Parathyroid adenoma (tissue), 2 donors: ENCODE measurements at regions not wholly inside any gene's neighbourhood (a gene's known extent, or its start where the extent isn't known, plus 50 kb on each side); places are given as distances from the start of the nearest gene placed in this dataset.

Experiments
- H2AFZ ChIP-seq: fragments of 300-600 bp; sonication (generic); one replicate; pipeline ENCODE4 v1.7.0; 2017; ENCODE audit warnings: antibody characterized with exemption, mild to moderate bottlenecking
- H3K27ac ChIP-seq: fragments of 300-600 bp; sonication (generic); one replicate; pipeline ENCODE4 v1.7.0; 2017
- H3K27me3 ChIP-seq: fragments of 300-600 bp; sonication (generic); one replicate; pipeline ENCODE4 v1.7.0; 2017; ENCODE audit warnings: low read length; ENCODE audit not compliant: control insufficient read depth, insufficient read depth
- H3K36me3 ChIP-seq: fragments of 300-600 bp; sonication (generic); one replicate; pipeline ENCODE4 v1.7.0; 2017; ENCODE audit warnings: low read length; ENCODE audit not compliant: control insufficient read depth, insufficient read depth
- H3K4me1 ChIP-seq: fragments of 300-600 bp; sonication (generic); one replicate; pipeline ENCODE4 v1.7.0; 2017; ENCODE audit warnings: control low read depth
- H3K4me2 ChIP-seq: fragments of 300-600 bp; sonication (generic); one replicate; pipeline ENCODE4 v1.7.0; 2017; ENCODE audit warnings: low read length
- H3K4me3 ChIP-seq: fragments of 300-600 bp; sonication (generic); one replicate; pipeline ENCODE4 v1.7.0; 2017; ENCODE audit warnings: low read depth, low read length
- H3K79me2 ChIP-seq: fragments of 300-600 bp; sonication (generic); one replicate; pipeline ENCODE4 v1.7.0; 2017; ENCODE audit warnings: control low read depth
- H3K9ac ChIP-seq: fragments of 300-600 bp; sonication (generic); one replicate; pipeline ENCODE4 v1.7.0; 2017; ENCODE audit warnings: mild to moderate bottlenecking
- H3K9me3 ChIP-seq: fragments of 300-600 bp; sonication (generic); one replicate; pipeline ENCODE4 v1.7.0; 2017; ENCODE audit warnings: low read length; ENCODE audit not compliant: control insufficient read depth
- CTCF ChIP-seq: fragments of 300-600 bp; sonication (generic); IDR thresholded peaks from one replicate; pipeline ENCODE4 v1.7.0; 2017; ENCODE audit warnings: antibody characterized with exemption, mild to moderate bottlenecking
- donor health status: primary hyperparathyroidism.

GRCh38 chr15:93283854-93284253, 194.8 kb upstream of the RGMA start:
- Histone ChIP-seq H3K79me2 (no peaks in the 10 kb centered on the region), H3K9me3 (no peaks in the 10 kb centered on the region), H3K4me1 (no peaks in the 10 kb centered on the region), H3K27me3 (no peaks in the 10 kb centered on the region), H2AFZ (no peak overlapping the region), H3K4me2 (no peak overlapping the region), H3K27ac (no peak overlapping the region), H3K36me3 (no peaks in the 10 kb centered on the region), H3K9ac (no peak overlapping the region), H3K4me3 (no peak overlapping the region)
- TF ChIP-seq CTCF: no peak

- H3K4me1 ChIP-seq: no peaks in the 10 kb centered on the region
- no peak overlapping the region for H3K9ac ChIP-seq
- no peak overlapping the region for H3K4me3 ChIP-seq
- no peaks in the 10 kb centered on the region for H3K36me3 ChIP-seq
- no peak overlapping the region for H3K4me2 ChIP-seq
- no peaks in the 10 kb centered on the region for H3K9me3 ChIP-seq
- no peak overlapping the region for H2AFZ ChIP-seq
- no peak overlapping the region for H3K27ac ChIP-seq
- no peaks in the 10 kb centered on the region for H3K27me3 ChIP-seq
- H3K79me2 ChIP-seq: no peaks in the 10 kb centered on the region
- no peak for TF ChIP-seq CTCF
These were observed 193.8 kb upstream of the RGMA start for GRCh38 chr15:93282808-93283207.

GRCh38 chr15:93278783-93279182, 189.8 kb upstream of the RGMA start:
- H3K4me3 ChIP-seq: no peak overlapping the region
- no peaks in the 10 kb centered on the region for H3K9me3 ChIP-seq
- no peak overlapping the region for H3K9ac ChIP-seq
- no peaks in the 10 kb centered on the region for H3K36me3 ChIP-seq
- H3K79me2 ChIP-seq: no peaks in the 10 kb centered on the region
- no peak overlapping the region for H2AFZ ChIP-seq
- TF ChIP-seq CTCF: no peak
- H3K4me2 ChIP-seq: no peak overlapping the region
- no peaks in the 10 kb centered on the region for H3K27me3 ChIP-seq
- H3K27ac ChIP-seq: no peak overlapping the region
- no peaks in the 10 kb centered on the region for H3K4me1 ChIP-seq

GRCh38 chr15:93278006-93278405, 189.0 kb upstream of the RGMA start:
- Histone ChIP-seq H3K36me3 (no peaks in the 10 kb centered on the region), H3K9me3 (no peaks in the 10 kb centered on the region), H3K4me1 (no peaks in the 10 kb centered on the region), H3K4me2 (no peak overlapping the region), H3K79me2 (no peaks in the 10 kb centered on the region), H3K4me3 (no peak overlapping the region), H3K27me3 (no peaks in the 10 kb centered on the region), H2AFZ (no peak overlapping the region), H3K9ac (no peak overlapping the region), H3K27ac (no peak overlapping the region)
- TF ChIP-seq CTCF: no peak

- TF ChIP-seq CTCF: no peak
- no peaks in the 10 kb centered on the region for H3K9me3 ChIP-seq
- H3K27ac ChIP-seq: no peak overlapping the region
- H2AFZ ChIP-seq: no peak overlapping the region
- H3K4me2 ChIP-seq: no peak overlapping the region
- H3K4me3 ChIP-seq: no peak overlapping the region
- no peaks in the 10 kb centered on the region for H3K27me3 ChIP-seq
- H3K4me1 ChIP-seq: no peaks in the 10 kb centered on the region
- no peak overlapping the region for H3K9ac ChIP-seq
- H3K36me3 ChIP-seq: no peaks in the 10 kb centered on the region
- H3K79me2 ChIP-seq: no peaks in the 10 kb centered on the region
These were observed 185.2 kb upstream of the RGMA start for GRCh38 chr15:93274257-93274656.
